ENCODE measurements at regions not wholly inside any gene's neighbourhood (a gene's known extent, or its start where the extent isn't known, plus 50 kb on each side); places are given as distances from the start of the nearest gene placed in this dataset.

- no peak for TF ChIP-seq EZH2 (IDR thresholded peaks at IDR 0.05; ENCODE audit: low read depth, unreplicated experiment)
- no peak for TF ChIP-seq ETS1 (IDR thresholded peaks at IDR 0.05)
- TF ChIP-seq CTCF (conservative IDR thresholded peaks at IDR 0.05; ENCODE audit: low read depth in 2 of 2) = no peak
- TF ChIP-seq POLR2AphosphoS5 (IDR thresholded peaks at IDR 0.05; ENCODE audit: low read depth) = no peak
- no peak for TF ChIP-seq EZH2phosphoT487 (IDR thresholded peaks at IDR 0.05; ENCODE audit: unreplicated experiment)
- no peak for TF ChIP-seq REST (IDR thresholded peaks at IDR 0.05; ENCODE audit: unreplicated experiment)
- TF ChIP-seq ZNF331 (CRISPR knock-in tag; IDR thresholded peaks at IDR 0.05; ENCODE audit: low read depth) = no peak
- no peak for TF ChIP-seq STAT1 (IDR thresholded peaks at IDR 0.05; ENCODE audit: unreplicated experiment)
- TF ChIP-seq CREB1 (CRISPR knock-in tag; IDR thresholded peaks at IDR 0.05; ENCODE audit: low read depth) = no peak
- no peak for TF ChIP-seq ZNF462 (CRISPR knock-in tag; IDR thresholded peaks at IDR 0.05)
Observed at GRCh38 chr3:84685467-84685866, 273.3 kb upstream of the CADM2 start.
